Ovary (tissue), 3 donors: ENCODE measurements at regions not wholly inside any gene's neighbourhood (a gene's known extent, or its start where the extent isn't known, plus 50 kb on each side); places are given as distances from the start of the nearest gene placed in this dataset.
"Not testable (repeated sequence)": the region's sequence is repeated elsewhere in the genome, so short reads cannot be mapped to it uniquely, and the experiment has no call there.

Experiments used
- CTCF ChIP-seq, 3 donors: fragments of 450-650 bp in 2 of 3; fragments of 200-600 bp in 1 of 3; IDR thresholded peaks; one replicate each; pipeline versions ENCODE4 v1.5.1 to v1.8.0; 2016 to 2022; ENCODE audit warnings: antibody characterized with exemption in 3 of 3, mild to moderate bottlenecking in 1 of 3
- EP300 ChIP-seq: sonication (generic); formaldehyde crosslinking; IDR thresholded peaks from one replicate; pipeline ENCODE4 v1.6.1; 2017; ENCODE audit warnings: antibody characterized with exemption
- POLR2A ChIP-seq: fragments of 450-650 bp; IDR thresholded peaks from one replicate; pipeline ENCODE4 v1.6.1; 2017; ENCODE audit warnings: antibody characterized with exemption, mild to moderate bottlenecking, moderate library complexity
- donor health status: DM: no; HTN: no; CAD: no.

- TF ChIP-seq CTCF (IDR thresholded peaks at IDR 0.05); EP300; POLR2A: not testable (repeated sequence)
Measured at GRCh38 chr11:33991136-33991535, 60.4 kb upstream of the CAPRIN1 start.
